Breast epithelium (tissue), 3 donors: ENCODE measurements at regions not wholly inside any gene's neighbourhood (a gene's known extent, or its start where the extent isn't known, plus 50 kb on each side); places are given as distances from the start of the nearest gene placed in this dataset.
"Not testable (repeated sequence)": the region's sequence is repeated elsewhere in the genome, so short reads cannot be mapped to it uniquely, and the experiment has no call there.

Experiments
- CTCF ChIP-seq, 3 donors: fragments of 450-650 bp; IDR thresholded peaks; one replicate each; pipeline ENCODE4 v1.5.1; 2016 to 2017; ENCODE audit warnings: antibody characterized with exemption in 3 of 3, mild to moderate bottlenecking in 3 of 3, moderate library complexity in 3 of 3
- POLR2A ChIP-seq: fragments of 450-650 bp; IDR thresholded peaks from one replicate; pipeline ENCODE4 v1.6.1; 2016; ENCODE audit warnings: antibody characterized with exemption, mild to moderate bottlenecking, moderate library complexity

GRCh38 chr6:88420967-88421488 lies 254.9 kb upstream of the CNR1 start:
- not testable (repeated sequence) for TF ChIP-seq CTCF (IDR thresholded peaks at IDR 0.05); POLR2A
